Nephron progenitor cell (in vitro differentiated cells): ENCODE measurements at regions not wholly inside any gene's neighbourhood (a gene's known extent, or its start where the extent isn't known, plus 50 kb on each side); places are given as distances from the start of the nearest gene placed in this dataset.

Source experiments
- DNase-seq: peaks from one replicate; pipeline ENCODE4 v3.0.0; 2021
- H3K27ac Mint-ChIP-seq: 2 replicates; pipeline ENCODE4 v1.8.0; 2021; ENCODE audit warnings: mild to moderate bottlenecking, moderate library complexity, mixed read lengths
- H3K27me3 Mint-ChIP-seq: 2 replicates; pipeline ENCODE4 v1.8.0; 2021; ENCODE audit warnings: mild to moderate bottlenecking, low read depth, mixed read lengths; ENCODE audit not compliant: poor library complexity
- H3K36me3 Mint-ChIP-seq: 2 replicates; pipeline ENCODE4 v1.8.0; 2021; ENCODE audit warnings: low read depth, mixed read lengths
- H3K4me1 Mint-ChIP-seq: 2 replicates; pipeline ENCODE4 v1.8.0; 2021; ENCODE audit warnings: mixed read lengths
- H3K4me3 Mint-ChIP-seq: 2 replicates; pipeline ENCODE4 v1.8.0; 2021; ENCODE audit warnings: mild to moderate bottlenecking, moderate library complexity, mixed read lengths
- H3K9me3 Mint-ChIP-seq: 2 replicates; pipeline ENCODE4 v1.8.0; 2021; ENCODE audit warnings: mild to moderate bottlenecking, moderate library complexity, mixed read lengths
- CTCF ChIP-seq: fragments of 200-600 bp; sonication (generic); IDR thresholded peaks from 2 replicates; pipeline ENCODE4 v1.5.0; 2021; ENCODE audit warnings: antibody characterized with exemption

- no peaks in the 10 kb centered on the region for H3K36me3 Mint-ChIP-seq
- no peaks in the 10 kb centered on the region for H3K27me3 Mint-ChIP-seq
- H3K4me1 Mint-ChIP-seq, result no peaks in the 10 kb centered on the region
- H3K4me3 Mint-ChIP-seq, result no peak overlapping the region
- no peak overlapping the region for H3K27ac Mint-ChIP-seq
- H3K9me3 Mint-ChIP-seq, result no peaks in the 10 kb centered on the region
- no peak for DNase-seq
- TF ChIP-seq CTCF, result no peak
Observed at GRCh38 chr2:84297155-84297554, 161.9 kb downstream of the SUCLG1 start.

- TF ChIP-seq CTCF, result no peak
- Mint-ChIP-seq H3K4me1 (no peaks in the 10 kb centered on the region), H3K4me3 (no peak overlapping the region), H3K27me3 (no peaks in the 10 kb centered on the region), H3K36me3 (no peaks in the 10 kb centered on the region), H3K9me3 (peaks cover 3% of the 10 kb centered on the region), H3K27ac (no peak overlapping the region)
- no peak for DNase-seq
Observed at GRCh38 chr2:84293791-84294380, 165.2 kb downstream of the SUCLG1 start.

- DNase-seq, result no peak
- no peak overlapping the region for H3K27ac Mint-ChIP-seq
- no peaks in the 10 kb centered on the region for H3K4me1 Mint-ChIP-seq
- no peaks in the 10 kb centered on the region for H3K27me3 Mint-ChIP-seq
- H3K36me3 Mint-ChIP-seq, result no peaks in the 10 kb centered on the region
- H3K9me3 Mint-ChIP-seq, result peaks cover 3% of the 10 kb centered on the region
- TF ChIP-seq CTCF, result no peak
- no peak overlapping the region for H3K4me3 Mint-ChIP-seq
Observed at GRCh38 chr2:84292545-84292944, 166.5 kb downstream of the SUCLG1 start.

GRCh38 chr2:84290537-84290936 lies 168.5 kb downstream of the SUCLG1 start:
- Mint-ChIP-seq H3K36me3 (no peaks in the 10 kb centered on the region), H3K9me3 (peaks cover 3% of the 10 kb centered on the region), H3K27me3 (no peaks in the 10 kb centered on the region), H3K4me3 (no peak overlapping the region), H3K4me1 (no peaks in the 10 kb centered on the region), H3K27ac (no peak overlapping the region)
- TF ChIP-seq CTCF, result no peak
- no peak for DNase-seq

- Mint-ChIP-seq H3K9me3 (peaks cover 3% of the 10 kb centered on the region), H3K27me3 (no peaks in the 10 kb centered on the region), H3K36me3 (no peaks in the 10 kb centered on the region), H3K4me1 (peaks cover 3% of the 10 kb centered on the region), H3K27ac (no peak overlapping the region), H3K4me3 (no peak overlapping the region)
- TF ChIP-seq CTCF, result no peak
- no peak for DNase-seq
Observed at GRCh38 chr2:84288293-84288692, 170.8 kb downstream of the SUCLG1 start.

- H3K27me3 Mint-ChIP-seq, result no peaks in the 10 kb centered on the region
- H3K4me1 Mint-ChIP-seq, result peaks cover 6% of the 10 kb centered on the region
- no peak overlapping the region for H3K4me3 Mint-ChIP-seq
- no peaks in the 10 kb centered on the region for H3K36me3 Mint-ChIP-seq
- H3K9me3 Mint-ChIP-seq, result peaks cover 3% of the 10 kb centered on the region
- no peak overlapping the region for H3K27ac Mint-ChIP-seq
- DNase-seq, result no peak
- TF ChIP-seq CTCF, result no peak
Observed at GRCh38 chr2:84286878-84287277, 172.2 kb downstream of the SUCLG1 start.
